Cardiac fibroblast (primary cell): ENCODE measurements at regions not wholly inside any gene's neighbourhood (a gene's known extent, or its start where the extent isn't known, plus 50 kb on each side); places are given as distances from the start of the nearest gene placed in this dataset.

Experiments used
- DNase-seq, 2 donors: peaks; one replicate each; pipeline versions ENCODE4 v3.0.0 to v3.0.0-alpha.2; 2010; ENCODE audit warnings: low read depth in 2 of 2
- H3K4me3 ChIP-seq, 2 donors: replicated peaks in 1 of 2; 1 replicate in 1 of 2; 2 replicates in 1 of 2; pipeline ENCODE4 v1.5.1; 2011; ENCODE audit warnings: low read depth in 2 of 2, low read length in 2 of 2, mild to moderate bottlenecking in 2 of 2, moderate library complexity in 1 of 2
- CTCF ChIP-seq: IDR thresholded peaks from one replicate; pipeline ENCODE4 v1.5.1; 2011; ENCODE audit warnings: low read depth, mild to moderate bottlenecking, low read length, inconsistent platforms

- no peak for DNase-seq
- TF ChIP-seq CTCF: no peak
- no peak overlapping the region for H3K4me3 ChIP-seq
These were observed 224.7 kb upstream of the GBE1 start for GRCh38 chr3:81985996-81986723.

- DNase-seq: no peak
- TF ChIP-seq CTCF: no peak
- no peak overlapping the region for H3K4me3 ChIP-seq
These were observed 221.9 kb upstream of the GBE1 start for GRCh38 chr3:81983382-81983781.

GRCh38 chr3:81980596-81981494 lies 219.4 kb upstream of the GBE1 start:
- DNase-seq: no peak
- no peak overlapping the region for H3K4me3 ChIP-seq
- no peak for TF ChIP-seq CTCF

GRCh38 chr3:81974751-81975150 lies 213.3 kb upstream of the GBE1 start:
- no peak for TF ChIP-seq CTCF
- no peak overlapping the region for H3K4me3 ChIP-seq
- DNase-seq: no peak

GRCh38 chr3:81968658-81969057 lies 207.2 kb upstream of the GBE1 start:
- TF ChIP-seq CTCF: no peak
- no peak for DNase-seq
- H3K4me3 ChIP-seq: no peak overlapping the region

GRCh38 chr3:81967393-81967792 lies 205.9 kb upstream of the GBE1 start:
- no peak overlapping the region for H3K4me3 ChIP-seq
- no peak for TF ChIP-seq CTCF
- DNase-seq: no peak
